C4-2B (cell line): ENCODE measurements at regions not wholly inside any gene's neighbourhood (a gene's known extent, or its start where the extent isn't known, plus 50 kb on each side); places are given as distances from the start of the nearest gene placed in this dataset.

Experiments used
- ZFX ChIP-seq: fragments of 450-650 bp; IDR thresholded peaks from 2 replicates; pipeline ENCODE4 v1.6.1; 2017
- TF ChIP-seq, protein P1 (sequence below): fragments of 450-650 bp; conservative IDR thresholded peaks from 2 replicates; pipeline ENCODE4 v1.5.1; 2017; ENCODE audit warnings: mild to moderate bottlenecking

DNA sequence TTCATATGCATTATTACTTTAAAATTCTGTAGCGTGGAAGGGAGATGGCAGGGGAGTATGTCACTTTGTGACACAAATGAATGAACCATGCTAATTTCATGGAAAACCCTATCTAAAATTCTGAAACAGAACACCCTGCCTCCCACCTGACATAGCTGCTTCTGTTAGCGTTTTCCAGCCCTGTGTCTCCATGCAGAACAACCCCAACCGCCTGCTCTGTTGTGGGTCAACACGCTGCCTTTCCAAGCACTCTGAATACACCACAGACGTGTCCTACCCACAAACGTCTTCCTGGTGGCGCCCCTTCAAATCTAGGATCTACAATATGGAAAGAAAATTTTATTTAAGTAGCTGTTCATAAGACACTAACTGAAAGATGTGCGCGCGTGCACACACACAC lies 238.6 kb downstream of the TRIML1 start:
- TF ChIP-seq, protein P1, sequence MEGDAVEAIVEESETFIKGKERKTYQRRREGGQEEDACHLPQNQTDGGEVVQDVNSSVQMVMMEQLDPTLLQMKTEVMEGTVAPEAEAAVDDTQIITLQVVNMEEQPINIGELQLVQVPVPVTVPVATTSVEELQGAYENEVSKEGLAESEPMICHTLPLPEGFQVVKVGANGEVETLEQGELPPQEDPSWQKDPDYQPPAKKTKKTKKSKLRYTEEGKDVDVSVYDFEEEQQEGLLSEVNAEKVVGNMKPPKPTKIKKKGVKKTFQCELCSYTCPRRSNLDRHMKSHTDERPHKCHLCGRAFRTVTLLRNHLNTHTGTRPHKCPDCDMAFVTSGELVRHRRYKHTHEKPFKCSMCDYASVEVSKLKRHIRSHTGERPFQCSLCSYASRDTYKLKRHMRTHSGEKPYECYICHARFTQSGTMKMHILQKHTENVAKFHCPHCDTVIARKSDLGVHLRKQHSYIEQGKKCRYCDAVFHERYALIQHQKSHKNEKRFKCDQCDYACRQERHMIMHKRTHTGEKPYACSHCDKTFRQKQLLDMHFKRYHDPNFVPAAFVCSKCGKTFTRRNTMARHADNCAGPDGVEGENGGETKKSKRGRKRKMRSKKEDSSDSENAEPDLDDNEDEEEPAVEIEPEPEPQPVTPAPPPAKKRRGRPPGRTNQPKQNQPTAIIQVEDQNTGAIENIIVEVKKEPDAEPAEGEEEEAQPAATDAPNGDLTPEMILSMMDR: no peak
- no peak for TF ChIP-seq ZFX
